ENCODE measurements at regions not wholly inside any gene's neighbourhood (a gene's known extent, or its start where the extent isn't known, plus 50 kb on each side); places are given as distances from the start of the nearest gene placed in this dataset.

- DNase-seq (ENCODE audit: low spot score): no peak
Measured at GRCh38 chr2:177063331-177063730, 149.3 kb upstream of the HNRNPA3 start.

- peak; percentile 32 for DNase-seq (ENCODE audit: low spot score)
Measured at GRCh38 chr2:177064422-177064821, 148.2 kb upstream of the HNRNPA3 start.

GRCh38 chr2:177068967-177069366, 143.6 kb upstream of the HNRNPA3 start:
- no peak for DNase-seq (ENCODE audit: low spot score)

- no peak for DNase-seq (ENCODE audit: low spot score)
Measured at GRCh38 chr2:177072090-177072489, 140.5 kb upstream of the HNRNPA3 start.

- no peak for DNase-seq (ENCODE audit: low spot score)
Measured at GRCh38 chr2:177073611-177074010, 139.0 kb upstream of the HNRNPA3 start.

GRCh38 chr2:177074099-177074710, 138.4 kb upstream of the HNRNPA3 start:
- no peak for DNase-seq (ENCODE audit: low spot score)

GRCh38 chr2:177075254-177075653, 137.3 kb upstream of the HNRNPA3 start:
- DNase-seq (ENCODE audit: low spot score): no peak

GRCh38 chr2:177076636-177077179, 135.9 kb upstream of the HNRNPA3 start:
- no peak for DNase-seq (ENCODE audit: low spot score)

GRCh38 chr2:177077778-177078177, 134.8 kb upstream of the HNRNPA3 start:
- DNase-seq (ENCODE audit: low spot score): no peak

- DNase-seq (ENCODE audit: low spot score): no peak
Measured at GRCh38 chr2:177078416-177078815, 134.2 kb upstream of the HNRNPA3 start.

GRCh38 chr2:177078855-177079254, 133.7 kb upstream of the HNRNPA3 start:
- DNase-seq (ENCODE audit: low spot score): no peak

- DNase-seq (ENCODE audit: low spot score): no peak
Measured at GRCh38 chr2:177080746-177081284, 131.8 kb upstream of the HNRNPA3 start.

GRCh38 chr2:177084607-177085006, 128.0 kb upstream of the HNRNPA3 start:
- no peak for DNase-seq (ENCODE audit: low spot score)

GRCh38 chr2:177088529-177088928, 124.1 kb upstream of the HNRNPA3 start:
- no peak for DNase-seq (ENCODE audit: low spot score)

GRCh38 chr2:177090967-177091366, 121.6 kb upstream of the HNRNPA3 start:
- DNase-seq (ENCODE audit: low spot score): no peak

- DNase-seq (ENCODE audit: low spot score): no peak
Measured at GRCh38 chr2:177093371-177093770, 119.2 kb upstream of the HNRNPA3 start.

GRCh38 chr2:177098001-177098613, 114.5 kb upstream of the HNRNPA3 start:
- no peak for DNase-seq (ENCODE audit: low spot score)

- no peak for DNase-seq (ENCODE audit: low spot score)
Measured at GRCh38 chr2:177101930-177102329, 110.7 kb upstream of the HNRNPA3 start.

- DNase-seq (ENCODE audit: low spot score): peak; percentile 5
Measured at GRCh38 chr2:177106212-177106611, 106.4 kb upstream of the HNRNPA3 start.

- DNase-seq (ENCODE audit: low spot score): no peak
Measured at GRCh38 chr2:177108890-177109289, 103.7 kb upstream of the HNRNPA3 start.

- no peak for DNase-seq (ENCODE audit: low spot score)
Measured at GRCh38 chr2:177114712-177115111, 97.9 kb upstream of the HNRNPA3 start.

GRCh38 chr2:177117755-177118154, 94.8 kb upstream of the HNRNPA3 start:
- DNase-seq (ENCODE audit: low spot score): no peak

- no peak for DNase-seq (ENCODE audit: low spot score)
Measured at GRCh38 chr2:177118636-177119035, 94.0 kb upstream of the HNRNPA3 start.

GRCh38 chr2:177119099-177119498, 93.5 kb upstream of the HNRNPA3 start:
- no peak for DNase-seq (ENCODE audit: low spot score)
